ENCODE measurements at regions not wholly inside any gene's neighbourhood (a gene's known extent, or its start where the extent isn't known, plus 50 kb on each side); places are given as distances from the start of the nearest gene placed in this dataset.

GRCh38 chr16:73599870-73600269 lies 551.9 kb upstream of the ZFHX3 start:
- Histone ChIP-seq H3K4me3 (ENCODE audit: low read depth, low read length, poor library complexity, severe bottlenecking) (no peak overlapping the region), H4K20me1 (ENCODE audit: insufficient read depth, low read length) (no peaks in the 10 kb centered on the region), H3K27me3 (ENCODE audit: insufficient read depth, low read length) (no peaks in the 10 kb centered on the region), H3K36me3 (ENCODE audit: insufficient read depth, low read length) (no peaks in the 10 kb centered on the region), H3K9me3 (ENCODE audit: low read length) (no peaks in the 10 kb centered on the region), H3K27ac (ENCODE audit: low read depth, low read length, poor library complexity, severe bottlenecking) (no peak overlapping the region), H3F3A (ENCODE audit: insufficient read depth, low read length) (no peaks in the 10 kb centered on the region), H3K9ac (ENCODE audit: low read length) (no peak overlapping the region), H3K4me2 (ENCODE audit: low read length) (no peak overlapping the region), H3K79me2 (ENCODE audit: insufficient read depth, low read length) (no peaks in the 10 kb centered on the region), H2AFZ (ENCODE audit: low read length) (no peak overlapping the region), H3K4me1 (ENCODE audit: insufficient read depth, low read length, severe bottlenecking) (no peaks in the 10 kb centered on the region), H3K9me2 (ENCODE audit: low read depth, low read length) (no peaks in the 10 kb centered on the region)
- TF ChIP-seq, protein P1, sequence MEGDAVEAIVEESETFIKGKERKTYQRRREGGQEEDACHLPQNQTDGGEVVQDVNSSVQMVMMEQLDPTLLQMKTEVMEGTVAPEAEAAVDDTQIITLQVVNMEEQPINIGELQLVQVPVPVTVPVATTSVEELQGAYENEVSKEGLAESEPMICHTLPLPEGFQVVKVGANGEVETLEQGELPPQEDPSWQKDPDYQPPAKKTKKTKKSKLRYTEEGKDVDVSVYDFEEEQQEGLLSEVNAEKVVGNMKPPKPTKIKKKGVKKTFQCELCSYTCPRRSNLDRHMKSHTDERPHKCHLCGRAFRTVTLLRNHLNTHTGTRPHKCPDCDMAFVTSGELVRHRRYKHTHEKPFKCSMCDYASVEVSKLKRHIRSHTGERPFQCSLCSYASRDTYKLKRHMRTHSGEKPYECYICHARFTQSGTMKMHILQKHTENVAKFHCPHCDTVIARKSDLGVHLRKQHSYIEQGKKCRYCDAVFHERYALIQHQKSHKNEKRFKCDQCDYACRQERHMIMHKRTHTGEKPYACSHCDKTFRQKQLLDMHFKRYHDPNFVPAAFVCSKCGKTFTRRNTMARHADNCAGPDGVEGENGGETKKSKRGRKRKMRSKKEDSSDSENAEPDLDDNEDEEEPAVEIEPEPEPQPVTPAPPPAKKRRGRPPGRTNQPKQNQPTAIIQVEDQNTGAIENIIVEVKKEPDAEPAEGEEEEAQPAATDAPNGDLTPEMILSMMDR (IDR thresholded peaks at IDR 0.05; ENCODE audit: low read length): no peak
- TF ChIP-seq EZH2 (IDR thresholded peaks at IDR 0.05; ENCODE audit: borderline replicate concordance, low read length): no peak

DNA sequence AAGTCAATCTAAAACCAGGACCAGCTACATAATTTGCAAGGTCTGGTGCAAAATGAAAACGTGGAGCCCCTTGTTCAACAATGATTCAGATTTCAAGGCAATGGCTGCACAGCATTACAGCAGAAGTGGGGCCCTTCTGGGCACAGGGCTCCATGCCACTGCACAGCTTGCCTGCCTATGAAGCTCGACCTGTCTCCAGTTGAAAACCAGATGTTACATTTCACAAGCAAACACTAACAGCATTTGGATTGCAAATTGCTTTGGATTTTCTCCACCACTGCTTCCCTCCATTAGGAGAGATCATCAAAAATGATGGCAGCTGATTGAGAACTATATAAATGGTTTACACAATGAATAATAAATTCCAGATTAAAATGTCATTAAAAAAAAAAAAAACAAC lies 551.4 kb upstream of the ZFHX3 start:
- no peaks in the 10 kb centered on the region for H3K9me2 ChIP-seq (ENCODE audit: low read depth, low read length)
- no peaks in the 10 kb centered on the region for H3K79me2 ChIP-seq (ENCODE audit: insufficient read depth, low read length)
- TF ChIP-seq EZH2 (IDR thresholded peaks at IDR 0.05; ENCODE audit: borderline replicate concordance, low read length): no peak
- TF ChIP-seq, protein P1 (IDR thresholded peaks at IDR 0.05; ENCODE audit: low read length): no peak
- H2AFZ ChIP-seq (ENCODE audit: low read length): no peak overlapping the region
- H3K9ac ChIP-seq (ENCODE audit: low read length): no peak overlapping the region
- no peak overlapping the region for H3K27ac ChIP-seq (ENCODE audit: low read depth, low read length, poor library complexity, severe bottlenecking)
- H3K4me3 ChIP-seq (ENCODE audit: low read depth, low read length, poor library complexity, severe bottlenecking): no peak overlapping the region
- H3K9me3 ChIP-seq (ENCODE audit: low read length): no peaks in the 10 kb centered on the region
- H3K27me3 ChIP-seq (ENCODE audit: insufficient read depth, low read length): no peaks in the 10 kb centered on the region
- no peaks in the 10 kb centered on the region for H4K20me1 ChIP-seq (ENCODE audit: insufficient read depth, low read length)
- no peaks in the 10 kb centered on the region for H3K4me1 ChIP-seq (ENCODE audit: insufficient read depth, low read length, severe bottlenecking)
- no peak overlapping the region for H3K4me2 ChIP-seq (ENCODE audit: low read length)
- H3K36me3 ChIP-seq (ENCODE audit: insufficient read depth, low read length): no peaks in the 10 kb centered on the region
- H3F3A ChIP-seq (ENCODE audit: insufficient read depth, low read length): no peaks in the 10 kb centered on the region

DNA sequence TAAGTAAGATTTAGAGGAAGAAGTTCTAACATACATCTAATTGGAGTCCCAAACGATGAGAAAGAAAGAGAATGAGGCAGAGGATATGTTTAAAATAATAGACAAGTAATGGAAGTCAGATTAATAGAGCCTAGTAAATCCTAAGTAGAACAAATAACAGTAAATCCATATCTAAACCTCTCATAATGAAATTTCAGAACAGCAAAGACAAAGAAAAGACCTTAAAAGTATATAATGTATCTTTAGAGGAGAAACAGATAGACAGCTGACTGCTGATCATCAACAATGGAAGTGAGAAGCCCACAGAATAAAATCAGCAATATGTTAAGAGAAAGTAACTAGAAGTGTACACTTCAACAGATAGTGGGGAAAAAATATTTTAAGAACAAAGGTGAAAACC lies 536.2 kb upstream of the ZFHX3 start:
- H3K9ac ChIP-seq (ENCODE audit: low read length): no peak overlapping the region
- no peaks in the 10 kb centered on the region for H3K27me3 ChIP-seq (ENCODE audit: insufficient read depth, low read length)
- no peak overlapping the region for H3K4me3 ChIP-seq (ENCODE audit: low read depth, low read length, poor library complexity, severe bottlenecking)
- H3K4me1 ChIP-seq (ENCODE audit: insufficient read depth, low read length, severe bottlenecking): no peaks in the 10 kb centered on the region
- H4K20me1 ChIP-seq (ENCODE audit: insufficient read depth, low read length): no peaks in the 10 kb centered on the region
- no peak overlapping the region for H3K4me2 ChIP-seq (ENCODE audit: low read length)
- TF ChIP-seq, protein P1 (IDR thresholded peaks at IDR 0.05; ENCODE audit: low read length): no peak
- TF ChIP-seq EZH2 (IDR thresholded peaks at IDR 0.05; ENCODE audit: borderline replicate concordance, low read length): no peak
- no peaks in the 10 kb centered on the region for H3K9me3 ChIP-seq (ENCODE audit: low read length)
- no peaks in the 10 kb centered on the region for H3F3A ChIP-seq (ENCODE audit: insufficient read depth, low read length)
- H2AFZ ChIP-seq (ENCODE audit: low read length): no peak overlapping the region
- no peaks in the 10 kb centered on the region for H3K36me3 ChIP-seq (ENCODE audit: insufficient read depth, low read length)
- H3K79me2 ChIP-seq (ENCODE audit: insufficient read depth, low read length): no peaks in the 10 kb centered on the region
- no peak overlapping the region for H3K27ac ChIP-seq (ENCODE audit: low read depth, low read length, poor library complexity, severe bottlenecking)
- H3K9me2 ChIP-seq (ENCODE audit: low read depth, low read length): no peaks in the 10 kb centered on the region
